HepG2 (cell line): ENCODE measurements at regions not wholly inside any gene's neighbourhood (a gene's known extent, or its start where the extent isn't known, plus 50 kb on each side); places are given as distances from the start of the nearest gene placed in this dataset.
A peak's percentile ranks its signal among the peaks of the same experiment; 100 is the strongest.

Experiments
- ATAC-seq: fragments of 200-7000 bp; cut with Tn5 transposase; 3 replicates; pipeline ENCODE4 v1.9.1; 2020; ENCODE audit warnings: mild to moderate bottlenecking, moderate library complexity
- BruUV-seq: library from RNA; stranded (reverse); fragments of 400-500 nt; replicated peaks from 2 replicates; lab custom pipeline; 2021; lab: Mats Ljungman, UMichigan
- CTCF ChIA-PET: fragments of 300-600 bp; formaldehyde crosslinking; extraction: SDS; loops from one replicate; lab custom pipeline; 2021; ENCODE audit warnings: low total read pairs, inconsistent platforms, low intra/inter-chr PET ratio; lab: Yijun Ruan, JAX
- POLR2A ChIA-PET: fragments of 350-600 bp; sonication (Branson Sonifier 250); formaldehyde crosslinking; loops from one replicate; lab custom pipeline; 2020; ENCODE audit warnings: antibody characterized with exemption, inconsistent platforms; lab: Yijun Ruan, JAX
- DNase-seq: peaks from one replicate; pipeline ENCODE4 v3.0.0-alpha.2; 2015; ENCODE audit warnings: low spot score
- FAIRE-seq: peaks from 3 replicates; lab custom pipeline; 2011; peaks lifted over from hg19 to GRCh38; lab: Jason Lieb, UNC
- H2AFZ ChIP-seq: one replicate; pipeline ENCODE4 v1.6.1; 2011; ENCODE audit warnings: low read length, inconsistent platforms
- H3K27ac ChIP-seq: fragments of 300-600 bp; 3 replicates; pipeline ENCODE4 v1.8.0; 2011; ENCODE audit warnings: mixed run types, mild to moderate bottlenecking, mixed read lengths, low read length, inconsistent platforms; ENCODE audit not compliant: insufficient read depth; ENCODE audit errors: extremely low read length
- H3K27me3 ChIP-seq, 2 experiments: fragments of 200-600 bp in 1 of 2; 2 replicates in 1 of 2; 3 replicates in 1 of 2; pipeline versions ENCODE4 v1.6.0 to v1.8.0; 2011; ENCODE audit warnings: low read length in 2 of 2, mild to moderate bottlenecking in 2 of 2, moderate library complexity in 2 of 2, inconsistent platforms in 1 of 2; ENCODE audit not compliant: insufficient read depth in 2 of 2, control insufficient read depth in 1 of 2
- H3K36me3 ChIP-seq, 2 experiments: fragments of 200-600 bp in 1 of 2; replicated peaks in 1 of 2; 2 replicates in 1 of 2; 3 replicates in 1 of 2; pipeline versions ENCODE4 v1.5.1 to v1.8.0; 2011; ENCODE audit warnings: low read length in 2 of 2, inconsistent platforms in 1 of 2; ENCODE audit not compliant: insufficient read depth in 2 of 2, control insufficient read depth in 1 of 2
- H3K4me1 ChIP-seq: 2 replicates; pipeline ENCODE4 v1.5.1; 2012; ENCODE audit warnings: low read length, inconsistent platforms; ENCODE audit not compliant: insufficient read depth
- H3K4me2 ChIP-seq: 2 replicates; pipeline ENCODE4 v1.6.0; 2011; ENCODE audit warnings: low read depth, low read length, inconsistent platforms
- H3K4me3 ChIP-seq, 3 experiments: fragments of 200-600 bp in 1 of 3; sonication (generic), shearing (Covaris generic) in 1 of 3; replicated peaks in 1 of 3; 2 replicates each; pipeline ENCODE4 v1.5.1; 2011 to 2016; ENCODE audit warnings: low read length in 3 of 3, inconsistent platforms in 2 of 3, low read depth in 2 of 3, mild to moderate bottlenecking in 2 of 3, control low read depth in 1 of 3, mixed read lengths in 1 of 3; ENCODE audit not compliant: insufficient read depth in 1 of 3
- H3K79me2 ChIP-seq: one replicate; pipeline ENCODE4 v1.6.1; 2011; ENCODE audit warnings: low read length, inconsistent platforms; ENCODE audit not compliant: insufficient read depth
- H3K9ac ChIP-seq: 2 replicates; pipeline ENCODE4 v1.6.0; 2011; ENCODE audit warnings: mild to moderate bottlenecking, low read depth, low read length, inconsistent platforms; ENCODE audit not compliant: insufficient read depth
- H3K9me3 ChIP-seq: 2 replicates; pipeline ENCODE4 v1.5.1; 2012; ENCODE audit warnings: mild to moderate bottlenecking, low read length
- H4K20me1 ChIP-seq: 2 replicates; pipeline ENCODE4 v1.6.0; 2011; ENCODE audit warnings: inconsistent platforms, mild to moderate bottlenecking, low read length, moderate library complexity; ENCODE audit not compliant: insufficient read depth
- CEBPB ChIP-seq: IDR thresholded peaks from 2 replicates; pipeline ENCODE4 v1.6.1; 2011; ENCODE audit warnings: low read depth, low read length, improper control_type of control experiment, borderline replicate concordance
- FOXM1 ChIP-seq: sonication (generic); formaldehyde crosslinking; IDR thresholded peaks from 2 replicates; pipeline ENCODE4 v1.5.0; 2020; ENCODE audit warnings: missing genetic modification reagents
- TMF1 ChIP-seq: sonication (generic); formaldehyde crosslinking; IDR thresholded peaks from 2 replicates; pipeline ENCODE4 v1.8.1; 2022; ENCODE audit warnings: low read depth, missing genetic modification reagents
- TRIM22 ChIP-seq: fragments of 450-650 bp; IDR thresholded peaks from 2 replicates; pipeline ENCODE4 v1.6.1; 2017
- ZBTB1 ChIP-seq: sonication (generic); formaldehyde crosslinking; IDR thresholded peaks from 2 replicates; pipeline ENCODE4 v1.4.0; 2020; ENCODE audit warnings: missing genetic modification reagents, borderline replicate concordance
- ZBTB7A ChIP-seq: sonication (generic); formaldehyde crosslinking; IDR thresholded peaks from 2 replicates; pipeline ENCODE4 v1.8.0; 2022; ENCODE audit warnings: mild to moderate bottlenecking, missing genetic modification reagents
- ZNF512B ChIP-seq: sonication (generic); formaldehyde crosslinking; IDR thresholded peaks from 2 replicates; pipeline ENCODE4 v1.5.1; 2020; ENCODE audit warnings: missing genetic modification reagents, mild to moderate bottlenecking, borderline replicate concordance
- ZNF546 ChIP-seq: sonication (generic); formaldehyde crosslinking; conservative IDR thresholded peaks from 2 replicates; pipeline ENCODE4 v1.8.1; 2023; ENCODE audit warnings: mild to moderate bottlenecking, missing genetic modification reagents
- ZNF629 ChIP-seq: sonication (generic); formaldehyde crosslinking; conservative IDR thresholded peaks from 2 replicates; pipeline ENCODE4 v1.5.0; 2020; ENCODE audit warnings: missing genetic modification reagents
- WGBS: methylation state at CpG from one replicate; pipeline ENCODE4 v1.1.6; 2017; ENCODE audit warnings: low lambda C conversion rate; 5-methylcytosine and 5-hydroxymethylcytosine counted together
- in situ Hi-C: cut with HindIII; loops from 2 replicates; pipeline ENCODE4 v1.10.0; 2017; ENCODE audit warnings: low pct_unique_long_range_greater_than_20kb; ENCODE audit not compliant: extremely low pct_ligation_motif_present
- intact Hi-C: fragments of 100-400 bp; cut with micrococcal nuclease; formaldehyde crosslinking; loops from one replicate; pipeline ENCODE4 v1.10.0; 2022; ENCODE audit not compliant: unreplicated experiment
- TF ChIP-seq, protein P1 (sequence below): sonication (generic); formaldehyde crosslinking; IDR thresholded peaks from 2 replicates; pipeline ENCODE4 v1.5.0; 2020; ENCODE audit warnings: missing genetic modification reagents

DNA sequence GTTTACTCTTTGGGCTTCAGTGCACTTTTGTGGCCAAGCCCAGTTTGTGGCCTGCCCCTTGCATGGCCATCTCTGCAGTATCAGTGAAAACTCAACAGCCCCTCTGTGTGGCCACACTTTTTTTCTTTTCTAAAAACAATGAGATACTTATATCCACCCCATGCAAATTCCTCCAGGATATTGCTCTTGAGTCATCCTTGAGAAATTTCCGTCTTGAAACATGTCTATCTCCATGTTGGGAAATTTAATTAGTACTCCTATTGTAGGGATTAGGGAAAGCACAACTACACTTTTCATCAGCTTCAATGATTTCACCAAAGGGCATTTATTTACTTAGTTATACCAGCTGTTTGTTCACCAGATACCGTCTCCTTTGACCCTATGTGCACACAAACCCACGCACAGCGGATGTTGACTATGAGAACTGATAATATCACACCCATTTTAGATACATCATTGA is 993.1 kb downstream of the TSN start (continued):
- TF ChIP-seq TRIM22 = no peak
- peak; percentile 45; the same call in 1 of the 2 replicates for TF ChIP-seq ZNF629 (CRISPR knock-in tag)
- TF ChIP-seq FOXM1 (CRISPR knock-in tag) = no peak
- TF ChIP-seq, protein P1, sequence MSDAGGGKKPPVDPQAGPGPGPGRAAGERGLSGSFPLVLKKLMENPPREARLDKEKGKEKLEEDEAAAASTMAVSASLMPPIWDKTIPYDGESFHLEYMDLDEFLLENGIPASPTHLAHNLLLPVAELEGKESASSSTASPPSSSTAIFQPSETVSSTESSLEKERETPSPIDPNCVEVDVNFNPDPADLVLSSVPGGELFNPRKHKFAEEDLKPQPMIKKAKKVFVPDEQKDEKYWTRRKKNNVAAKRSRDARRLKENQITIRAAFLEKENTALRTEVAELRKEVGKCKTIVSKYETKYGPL (CRISPR knock-in tag) = no peak
- TF ChIP-seq TMF1 (CRISPR knock-in tag) = no peak

DNA sequence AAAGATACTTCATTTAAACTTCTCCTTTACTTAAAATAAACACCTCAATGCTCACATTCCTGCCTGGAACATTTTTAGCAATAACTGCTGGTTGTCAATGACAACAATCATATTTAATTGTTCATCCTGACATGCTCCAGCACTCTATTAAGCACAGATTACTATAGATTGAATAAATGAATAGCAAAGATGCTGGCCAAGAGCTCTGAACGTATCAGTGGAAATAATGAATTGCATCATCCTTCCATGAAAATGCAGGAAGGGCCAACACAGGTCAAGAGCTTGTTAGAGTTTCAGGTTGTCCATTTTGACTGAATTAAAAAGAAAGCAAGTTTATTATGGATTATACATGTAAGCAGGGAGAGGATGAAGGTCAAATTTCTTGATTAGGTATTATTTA is 994.0 kb downstream of the TSN start:
- in situ Hi-C loops = no loop called here
- H4K20me1 ChIP-seq = no peaks in the 10 kb centered on the region
- no peaks in the 10 kb centered on the region for H3K27me3 ChIP-seq
- BruUV-seq = no TSS peak
- TF ChIP-seq ZNF512B (CRISPR knock-in tag) (no peak), CEBPB (peak; percentile 17; the same call in 1 of the 2 replicates), ZNF546 (no peak), ZBTB7A (CRISPR knock-in tag) (no peak), ZBTB1 (CRISPR knock-in tag) (no peak)
- no peak overlapping the region for H3K4me2 ChIP-seq
- CTCF ChIA-PET = no interaction called here
- peaks cover 16% of the 10 kb centered on the region; the same call in 1 of the 2 replicates for H3K4me1 ChIP-seq
- FAIRE-seq = no peak
- H3K9me3 ChIP-seq = no peaks in the 10 kb centered on the region
- ATAC-seq = no peak
- no peak for DNase-seq
- 6% methylated on average over 1 of the region's 1 CpG for WGBS
- H2AFZ ChIP-seq = no peak overlapping the region
- no peak overlapping the region for H3K27ac ChIP-seq
- intact Hi-C loops = loop anchor here (10.0 kb wide), 1 partner anchor 315 kb away; no protein-coding TSS in a partner anchor
- no peaks in the 10 kb centered on the region for H3K36me3 ChIP-seq
- POLR2A ChIA-PET = no interaction called here
- no peak overlapping the region for H3K9ac ChIP-seq
- no peaks in the 10 kb centered on the region for H3K79me2 ChIP-seq
- no peak overlapping the region for H3K4me3 ChIP-seq
